SU-DHL-6 (cell line): ENCODE measurements at regions not wholly inside any gene's neighbourhood (a gene's known extent, or its start where the extent isn't known, plus 50 kb on each side); places are given as distances from the start of the nearest gene placed in this dataset.
"Not testable (repeated sequence)": the region's sequence is repeated elsewhere in the genome, so short reads cannot be mapped to it uniquely, and the experiment has no call there.

Experiments
- H2AFZ ChIP-seq: fragments of 200-600 bp; sonication (generic); 2 replicates; pipeline ENCODE4 v1.6.1; 2014; ENCODE audit warnings: low read depth, mild to moderate bottlenecking, moderate library complexity, mixed read lengths, antibody characterized with exemption, low read length; ENCODE audit not compliant: severe bottlenecking
- H3F3A ChIP-seq: fragments of 200-600 bp; shearing (Covaris generic); 2 replicates; pipeline ENCODE4 v1.6.0; 2016; ENCODE audit warnings: antibody characterized with exemption, mild to moderate bottlenecking; ENCODE audit not compliant: insufficient read depth
- H3K27ac ChIP-seq: fragments of 200-600 bp; sonication (generic); 2 replicates; pipeline ENCODE4 v1.5.1; 2016; ENCODE audit warnings: low read depth, mild to moderate bottlenecking, low read length, moderate library complexity, mixed read lengths
- H3K27me3 ChIP-seq: fragments of 200-600 bp; sonication (generic), shearing (Covaris generic); 2 replicates; pipeline ENCODE4 v1.6.0; 2014; ENCODE audit warnings: mild to moderate bottlenecking, low read length
- H3K36me3 ChIP-seq: fragments of 200-600 bp; sonication (generic); 2 replicates; pipeline ENCODE4 v1.6.1; 2014; ENCODE audit warnings: mild to moderate bottlenecking, low read length, mixed read lengths
- H3K4me2 ChIP-seq: fragments of 300-600, 200-600 bp; shearing (Covaris generic), sonication (generic); 2 replicates; pipeline ENCODE4 v1.6.0; 2014; ENCODE audit warnings: low read length, low read depth, mild to moderate bottlenecking; ENCODE audit not compliant: poor library complexity, severe bottlenecking
- H3K4me3 ChIP-seq: fragments of 200-600 bp; sonication (generic); 2 replicates; pipeline ENCODE4 v1.5.1; 2014; ENCODE audit warnings: antibody characterized with exemption, low read length, mild to moderate bottlenecking, mixed read lengths; ENCODE audit not compliant: insufficient read depth, poor library complexity, severe bottlenecking
- H3K79me2 ChIP-seq: fragments of 200-600 bp; sonication (generic); 2 replicates; pipeline ENCODE4 v1.6.1; 2014; ENCODE audit warnings: mild to moderate bottlenecking, low read length, moderate library complexity; ENCODE audit not compliant: insufficient read depth
- H3K9ac ChIP-seq: fragments of 200-600 bp; sonication (generic); 2 replicates; pipeline ENCODE4 v1.7.0; 2014; ENCODE audit warnings: mild to moderate bottlenecking, low read length
- H3K9me2 ChIP-seq: fragments of 200-600 bp; sonication (generic); replicated peaks from 2 replicates; pipeline ENCODE4 v1.6.1; 2014; ENCODE audit warnings: low read length; ENCODE audit not compliant: insufficient read depth
- H3K9me3 ChIP-seq: fragments of 200-600 bp; sonication (generic); 2 replicates; pipeline ENCODE4 v1.6.1; 2014; ENCODE audit warnings: low read length, mixed read lengths; ENCODE audit not compliant: insufficient read depth
- H4K20me1 ChIP-seq: fragments of 200-600 bp; sonication (generic); 2 replicates; pipeline ENCODE4 v1.6.1; 2014; ENCODE audit warnings: low read depth, mild to moderate bottlenecking, antibody characterized with exemption, low read length, moderate library complexity, mixed read lengths
- CTCF ChIP-seq: fragments of 200-600 bp; sonication (generic); IDR thresholded peaks from one replicate; pipeline ENCODE4 v1.5.1; 2017; ENCODE audit warnings: antibody characterized with exemption, mild to moderate bottlenecking, low read length, moderate library complexity; ENCODE audit not compliant: insufficient read depth, poor library complexity, severe bottlenecking
- EZH2phosphoT487 ChIP-seq: fragments of 200-600 bp; sonication (generic), shearing (Covaris generic); conservative IDR thresholded peaks from 2 replicates; pipeline ENCODE4 v1.6.1; 2018; ENCODE audit warnings: mild to moderate bottlenecking, antibody characterized with exemption, low read length, moderate library complexity, mixed read lengths

GRCh38 chrX:6946168-6946567 lies 201.3 kb upstream of the STS start:
- Histone ChIP-seq H3K27me3 (no peaks in the 10 kb centered on the region), H3K4me3 (no peak overlapping the region), H3K79me2 (no peaks in the 10 kb centered on the region), H3K9me2 (no peaks in the 10 kb centered on the region), H3K36me3 (no peaks in the 10 kb centered on the region), H4K20me1 (no peaks in the 10 kb centered on the region), H3K9ac (no peak overlapping the region), H3F3A (no peaks in the 10 kb centered on the region), H3K27ac (no peak overlapping the region), H2AFZ (no peak overlapping the region), H3K9me3 (no peaks in the 10 kb centered on the region), H3K4me2 (no peak overlapping the region)
- TF ChIP-seq EZH2phosphoT487: no peak

- Histone ChIP-seq H3K4me2 (no peak overlapping the region), H3F3A (no peaks in the 10 kb centered on the region), H3K27me3 (no peaks in the 10 kb centered on the region), H3K9me2 (no peaks in the 10 kb centered on the region), H2AFZ (no peak overlapping the region), H3K79me2 (no peaks in the 10 kb centered on the region), H3K4me3 (no peak overlapping the region), H4K20me1 (no peaks in the 10 kb centered on the region), H3K27ac (no peak overlapping the region), H3K9ac (no peak overlapping the region), H3K9me3 (no peaks in the 10 kb centered on the region), H3K36me3 (no peaks in the 10 kb centered on the region)
- TF ChIP-seq CTCF (no peak), EZH2phosphoT487 (no peak)
Observed at GRCh38 chrX:6941041-6941440, 206.5 kb upstream of the STS start.

- H3K9me2 ChIP-seq, H4K20me1 ChIP-seq, H2AFZ ChIP-seq, H3K27ac ChIP-seq, H3F3A ChIP-seq, H3K9me3 ChIP-seq, H3K4me3 ChIP-seq, H3K4me2 ChIP-seq, H3K79me2 ChIP-seq, H3K36me3 ChIP-seq, H3K9ac ChIP-seq, H3K27me3 ChIP-seq: not testable (repeated sequence)
Observed at GRCh38 chrX:6932942-6933341, 214.6 kb upstream of the STS start.

- Histone ChIP-seq H2AFZ (no peak overlapping the region), H3K27ac (no peak overlapping the region), H3K36me3 (no peaks in the 10 kb centered on the region), H3K79me2 (no peaks in the 10 kb centered on the region), H3F3A (no peaks in the 10 kb centered on the region), H4K20me1 (no peaks in the 10 kb centered on the region), H3K9me3 (no peaks in the 10 kb centered on the region), H3K4me2 (no peak overlapping the region), H3K9ac (no peak overlapping the region), H3K4me3 (no peak overlapping the region), H3K27me3 (no peaks in the 10 kb centered on the region), H3K9me2 (no peaks in the 10 kb centered on the region)
- TF ChIP-seq EZH2phosphoT487: no peak
- TF ChIP-seq CTCF: no peak
Observed at GRCh38 chrX:6930307-6930849, 217.1 kb upstream of the STS start.
